ENCODE measurements at regions not wholly inside any gene's neighbourhood (a gene's known extent, or its start where the extent isn't known, plus 50 kb on each side); places are given as distances from the start of the nearest gene placed in this dataset.

- TF ChIP-seq, protein P1, sequence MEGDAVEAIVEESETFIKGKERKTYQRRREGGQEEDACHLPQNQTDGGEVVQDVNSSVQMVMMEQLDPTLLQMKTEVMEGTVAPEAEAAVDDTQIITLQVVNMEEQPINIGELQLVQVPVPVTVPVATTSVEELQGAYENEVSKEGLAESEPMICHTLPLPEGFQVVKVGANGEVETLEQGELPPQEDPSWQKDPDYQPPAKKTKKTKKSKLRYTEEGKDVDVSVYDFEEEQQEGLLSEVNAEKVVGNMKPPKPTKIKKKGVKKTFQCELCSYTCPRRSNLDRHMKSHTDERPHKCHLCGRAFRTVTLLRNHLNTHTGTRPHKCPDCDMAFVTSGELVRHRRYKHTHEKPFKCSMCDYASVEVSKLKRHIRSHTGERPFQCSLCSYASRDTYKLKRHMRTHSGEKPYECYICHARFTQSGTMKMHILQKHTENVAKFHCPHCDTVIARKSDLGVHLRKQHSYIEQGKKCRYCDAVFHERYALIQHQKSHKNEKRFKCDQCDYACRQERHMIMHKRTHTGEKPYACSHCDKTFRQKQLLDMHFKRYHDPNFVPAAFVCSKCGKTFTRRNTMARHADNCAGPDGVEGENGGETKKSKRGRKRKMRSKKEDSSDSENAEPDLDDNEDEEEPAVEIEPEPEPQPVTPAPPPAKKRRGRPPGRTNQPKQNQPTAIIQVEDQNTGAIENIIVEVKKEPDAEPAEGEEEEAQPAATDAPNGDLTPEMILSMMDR (IDR thresholded peaks at IDR 0.05; ENCODE audit: borderline replicate concordance, extremely low read depth, low read length, poor library complexity, severe bottlenecking) = no peak
- TF ChIP-seq EZH2 (IDR thresholded peaks at IDR 0.05; ENCODE audit: borderline replicate concordance, low read depth, low read length, severe bottlenecking) = no peak
Measured at GRCh38 chr14:83741269-83741668, 1788.7 kb upstream of the FLRT2 start.

All from DND-41 (cell line).